A549 (cell line): ENCODE measurements at regions not wholly inside any gene's neighbourhood (a gene's known extent, or its start where the extent isn't known, plus 50 kb on each side); places are given as distances from the start of the nearest gene placed in this dataset.

ENCODE experiments used
- EHMT2 ChIP-seq: fragments of 200-600 bp; sonication (generic); IDR thresholded peaks from 2 replicates; pipeline ENCODE4 v1.6.1; 2016; ENCODE audit warnings: antibody characterized with exemption, low read depth, mild to moderate bottlenecking, moderate library complexity
- EP300 ChIP-seq, 2 experiments: fragments of >200 bp; sonication (Bioruptor Twin); formaldehyde crosslinking; IDR thresholded peaks; 2 replicates in 1 of 2; 3 replicates in 1 of 2; pipeline ENCODE4 v1.6.1; 2016 to 2017
- FOSL2 ChIP-seq, 2 experiments: fragments of 450-650 bp in 1 of 2; fragments of >200 bp in 1 of 2; sonication (Bioruptor Twin) in 1 of 2; formaldehyde crosslinking; IDR thresholded peaks; 2 replicates each; pipeline versions ENCODE4 v1.5.0 to v1.6.1; 2016 to 2020; ENCODE audit warnings: mild to moderate bottlenecking in 1 of 2, moderate library complexity in 1 of 2
- HDAC2 ChIP-seq: fragments of 200-600 bp; sonication (generic); IDR thresholded peaks from 2 replicates; pipeline ENCODE4 v1.6.1; 2016
- JUN ChIP-seq, 2 experiments: fragments of >200 bp; sonication (Bioruptor Twin); formaldehyde crosslinking; IDR thresholded peaks; 2 replicates in 1 of 2; 3 replicates in 1 of 2; pipeline ENCODE4 v1.6.1; 2016 to 2017
- MAFK ChIP-seq: fragments of 450-650 bp; IDR thresholded peaks from 2 replicates; pipeline ENCODE4 v1.6.1; 2014; ENCODE audit not compliant: partially characterized antibody
- POLR2A ChIP-seq: IDR thresholded peaks from 2 replicates; pipeline ENCODE4 v1.6.1; 2012; ENCODE audit warnings: mild to moderate bottlenecking, low read length
- POLR2AphosphoS2 ChIP-seq: conservative IDR thresholded peaks from 2 replicates; pipeline ENCODE4 v1.6.1; 2012; ENCODE audit warnings: low read length, improper control_type of control experiment, inconsistent platforms
- RNF2 ChIP-seq: fragments of 200-600 bp; sonication (generic); IDR thresholded peaks from 2 replicates; pipeline ENCODE4 v1.6.1; 2016; ENCODE audit warnings: low read depth, mild to moderate bottlenecking, antibody characterized with exemption, moderate library complexity, borderline replicate concordance
- ZNF302 ChIP-seq: fragments of 250-450 bp; sonication (Bioruptor Pico); IDR thresholded peaks from 2 replicates; pipeline ENCODE4 v1.9.0; 2021; ENCODE audit warnings: inconsistent platforms, mild to moderate bottlenecking, moderate library complexity
- TF ChIP-seq, protein P1 (sequence below): fragments of >200 bp; sonication (Bioruptor Twin); formaldehyde crosslinking; IDR thresholded peaks from 3 replicates; pipeline ENCODE4 v1.5.1; 2016
- TF ChIP-seq, protein P2 (sequence below): fragments of 200-600 bp; sonication (generic); IDR thresholded peaks from 2 replicates; pipeline ENCODE4 v1.6.1; 2016; ENCODE audit warnings: antibody characterized with exemption, mild to moderate bottlenecking, moderate library complexity
- TF ChIP-seq, protein P3 (sequence below): fragments of >200 bp; sonication (Bioruptor Twin); formaldehyde crosslinking; IDR thresholded peaks from 3 replicates; pipeline ENCODE4 v1.6.1; 2016
- TF ChIP-seq, protein P4 (sequence below): fragments of 150-350 bp; IDR thresholded peaks from 2 replicates; pipeline ENCODE4 v1.6.1; 2014; ENCODE audit warnings: low read depth, mild to moderate bottlenecking, low read length

DNA sequence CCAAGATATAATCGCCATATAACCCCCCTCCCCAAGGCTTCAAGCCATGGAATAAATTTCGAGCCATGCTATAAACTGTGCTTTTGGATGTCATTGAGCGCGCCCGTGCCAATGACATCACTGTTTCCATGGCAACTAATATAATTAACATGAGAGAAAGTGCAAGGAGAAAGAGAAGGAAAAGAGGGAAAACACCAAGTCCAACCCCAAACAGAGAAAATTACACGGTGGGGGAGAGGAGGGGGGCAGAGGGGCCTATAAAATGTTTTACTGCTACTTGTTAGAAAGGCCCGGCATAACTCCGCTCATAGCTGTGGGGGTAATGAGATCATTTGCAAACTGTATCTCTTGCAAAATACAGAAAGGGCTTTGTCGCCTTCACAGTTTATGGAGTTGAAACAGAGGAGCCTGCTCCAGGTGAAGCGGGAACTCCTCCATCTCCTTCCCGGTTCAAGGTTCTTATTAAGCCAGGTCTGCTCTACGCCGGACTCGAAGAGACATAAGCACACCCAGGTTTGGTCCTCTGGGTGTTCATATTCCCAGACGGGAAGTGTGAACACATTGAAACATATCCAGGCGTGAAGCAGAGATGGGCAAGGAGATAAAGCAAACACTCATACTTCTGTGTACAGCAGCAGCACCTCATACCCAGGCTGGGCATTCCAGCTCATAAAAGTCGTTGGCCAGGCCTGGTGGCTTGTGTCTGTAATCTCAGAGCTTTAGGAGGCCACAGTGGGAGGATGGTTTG, 99.1 kb upstream of the MAP1LC3B2 start:
- TF ChIP-seq ZNF302 = no peak
- TF ChIP-seq, protein P1, sequence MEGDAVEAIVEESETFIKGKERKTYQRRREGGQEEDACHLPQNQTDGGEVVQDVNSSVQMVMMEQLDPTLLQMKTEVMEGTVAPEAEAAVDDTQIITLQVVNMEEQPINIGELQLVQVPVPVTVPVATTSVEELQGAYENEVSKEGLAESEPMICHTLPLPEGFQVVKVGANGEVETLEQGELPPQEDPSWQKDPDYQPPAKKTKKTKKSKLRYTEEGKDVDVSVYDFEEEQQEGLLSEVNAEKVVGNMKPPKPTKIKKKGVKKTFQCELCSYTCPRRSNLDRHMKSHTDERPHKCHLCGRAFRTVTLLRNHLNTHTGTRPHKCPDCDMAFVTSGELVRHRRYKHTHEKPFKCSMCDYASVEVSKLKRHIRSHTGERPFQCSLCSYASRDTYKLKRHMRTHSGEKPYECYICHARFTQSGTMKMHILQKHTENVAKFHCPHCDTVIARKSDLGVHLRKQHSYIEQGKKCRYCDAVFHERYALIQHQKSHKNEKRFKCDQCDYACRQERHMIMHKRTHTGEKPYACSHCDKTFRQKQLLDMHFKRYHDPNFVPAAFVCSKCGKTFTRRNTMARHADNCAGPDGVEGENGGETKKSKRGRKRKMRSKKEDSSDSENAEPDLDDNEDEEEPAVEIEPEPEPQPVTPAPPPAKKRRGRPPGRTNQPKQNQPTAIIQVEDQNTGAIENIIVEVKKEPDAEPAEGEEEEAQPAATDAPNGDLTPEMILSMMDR = no peak
- TF ChIP-seq, protein P2, sequence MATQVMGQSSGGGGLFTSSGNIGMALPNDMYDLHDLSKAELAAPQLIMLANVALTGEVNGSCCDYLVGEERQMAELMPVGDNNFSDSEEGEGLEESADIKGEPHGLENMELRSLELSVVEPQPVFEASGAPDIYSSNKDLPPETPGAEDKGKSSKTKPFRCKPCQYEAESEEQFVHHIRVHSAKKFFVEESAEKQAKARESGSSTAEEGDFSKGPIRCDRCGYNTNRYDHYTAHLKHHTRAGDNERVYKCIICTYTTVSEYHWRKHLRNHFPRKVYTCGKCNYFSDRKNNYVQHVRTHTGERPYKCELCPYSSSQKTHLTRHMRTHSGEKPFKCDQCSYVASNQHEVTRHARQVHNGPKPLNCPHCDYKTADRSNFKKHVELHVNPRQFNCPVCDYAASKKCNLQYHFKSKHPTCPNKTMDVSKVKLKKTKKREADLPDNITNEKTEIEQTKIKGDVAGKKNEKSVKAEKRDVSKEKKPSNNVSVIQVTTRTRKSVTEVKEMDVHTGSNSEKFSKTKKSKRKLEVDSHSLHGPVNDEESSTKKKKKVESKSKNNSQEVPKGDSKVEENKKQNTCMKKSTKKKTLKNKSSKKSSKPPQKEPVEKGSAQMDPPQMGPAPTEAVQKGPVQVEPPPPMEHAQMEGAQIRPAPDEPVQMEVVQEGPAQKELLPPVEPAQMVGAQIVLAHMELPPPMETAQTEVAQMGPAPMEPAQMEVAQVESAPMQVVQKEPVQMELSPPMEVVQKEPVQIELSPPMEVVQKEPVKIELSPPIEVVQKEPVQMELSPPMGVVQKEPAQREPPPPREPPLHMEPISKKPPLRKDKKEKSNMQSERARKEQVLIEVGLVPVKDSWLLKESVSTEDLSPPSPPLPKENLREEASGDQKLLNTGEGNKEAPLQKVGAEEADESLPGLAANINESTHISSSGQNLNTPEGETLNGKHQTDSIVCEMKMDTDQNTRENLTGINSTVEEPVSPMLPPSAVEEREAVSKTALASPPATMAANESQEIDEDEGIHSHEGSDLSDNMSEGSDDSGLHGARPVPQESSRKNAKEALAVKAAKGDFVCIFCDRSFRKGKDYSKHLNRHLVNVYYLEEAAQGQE = no peak
- TF ChIP-seq, protein P3, sequence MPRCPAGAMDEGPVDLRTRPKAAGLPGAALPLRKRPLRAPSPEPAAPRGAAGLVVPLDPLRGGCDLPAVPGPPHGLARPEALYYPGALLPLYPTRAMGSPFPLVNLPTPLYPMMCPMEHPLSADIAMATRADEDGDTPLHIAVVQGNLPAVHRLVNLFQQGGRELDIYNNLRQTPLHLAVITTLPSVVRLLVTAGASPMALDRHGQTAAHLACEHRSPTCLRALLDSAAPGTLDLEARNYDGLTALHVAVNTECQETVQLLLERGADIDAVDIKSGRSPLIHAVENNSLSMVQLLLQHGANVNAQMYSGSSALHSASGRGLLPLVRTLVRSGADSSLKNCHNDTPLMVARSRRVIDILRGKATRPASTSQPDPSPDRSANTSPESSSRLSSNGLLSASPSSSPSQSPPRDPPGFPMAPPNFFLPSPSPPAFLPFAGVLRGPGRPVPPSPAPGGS = no peak
- TF ChIP-seq EP300 (IDR thresholded peaks at IDR 0.05) = no peak
- no peak for TF ChIP-seq MAFK
- no peak for TF ChIP-seq JUN (IDR thresholded peaks at IDR 0.05)
- TF ChIP-seq RNF2 = no peak
- no peak for TF ChIP-seq FOSL2 (IDR thresholded peaks at IDR 0.05)
- TF ChIP-seq FOSL2 (CRISPR knock-in tag; IDR thresholded peaks at IDR 0.05) = no peak
- TF ChIP-seq POLR2AphosphoS2 = no peak
- TF ChIP-seq EHMT2 = no peak
- no peak for TF ChIP-seq POLR2A
- TF ChIP-seq, protein P4, sequence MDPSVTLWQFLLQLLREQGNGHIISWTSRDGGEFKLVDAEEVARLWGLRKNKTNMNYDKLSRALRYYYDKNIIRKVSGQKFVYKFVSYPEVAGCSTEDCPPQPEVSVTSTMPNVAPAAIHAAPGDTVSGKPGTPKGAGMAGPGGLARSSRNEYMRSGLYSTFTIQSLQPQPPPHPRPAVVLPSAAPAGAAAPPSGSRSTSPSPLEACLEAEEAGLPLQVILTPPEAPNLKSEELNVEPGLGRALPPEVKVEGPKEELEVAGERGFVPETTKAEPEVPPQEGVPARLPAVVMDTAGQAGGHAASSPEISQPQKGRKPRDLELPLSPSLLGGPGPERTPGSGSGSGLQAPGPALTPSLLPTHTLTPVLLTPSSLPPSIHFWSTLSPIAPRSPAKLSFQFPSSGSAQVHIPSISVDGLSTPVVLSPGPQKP = no peak
- no peak for TF ChIP-seq HDAC2
